ENCODE measurements at regions not wholly inside any gene's neighbourhood (a gene's known extent, or its start where the extent isn't known, plus 50 kb on each side); places are given as distances from the start of the nearest gene placed in this dataset.

- no peak for DNase-seq
These were observed 236.0 kb downstream of the ALX1 start for GRCh38 chr12:85516039-85516438.

GRCh38 chr12:85516667-85517325 lies 236.8 kb downstream of the ALX1 start:
- DNase-seq: no peak

- DNase-seq: no peak
These were observed 239.1 kb downstream of the ALX1 start for GRCh38 chr12:85519163-85519562.

GRCh38 chr12:85523197-85523596 lies 243.2 kb downstream of the ALX1 start:
- DNase-seq: no peak

GRCh38 chr12:85527192-85527591 lies 247.2 kb downstream of the ALX1 start:
- DNase-seq: no peak

GRCh38 chr12:85529896-85530295 lies 249.9 kb downstream of the ALX1 start:
- no peak for DNase-seq

- DNase-seq: no peak
These were observed 250.4 kb downstream of the ALX1 start for GRCh38 chr12:85530456-85530855.

GRCh38 chr12:85531341-85531740 lies 251.3 kb downstream of the ALX1 start:
- DNase-seq: no peak

- DNase-seq: no peak
These were observed 269.6 kb downstream of the ALX1 start for GRCh38 chr12:85549640-85550039.

- DNase-seq: no peak
These were observed 270.9 kb downstream of the ALX1 start for GRCh38 chr12:85550924-85551323.

GRCh38 chr12:85552461-85552860 lies 272.4 kb downstream of the ALX1 start:
- no peak for DNase-seq

- DNase-seq: no peak
These were observed 277.8 kb downstream of the ALX1 start for GRCh38 chr12:85557850-85558249.

- no peak for DNase-seq
These were observed 277.5 kb downstream of the RASSF9 start for GRCh38 chr12:85558684-85559083.

GRCh38 chr12:85559127-85559526 lies 277.1 kb downstream of the RASSF9 start:
- no peak for DNase-seq

GRCh38 chr12:85559536-85559935 lies 276.7 kb downstream of the RASSF9 start:
- DNase-seq: no peak

- DNase-seq: no peak
These were observed 273.4 kb downstream of the RASSF9 start for GRCh38 chr12:85562765-85563164.

GRCh38 chr12:85564786-85565185 lies 271.4 kb downstream of the RASSF9 start:
- DNase-seq: no peak

GRCh38 chr12:85568395-85569103 lies 267.7 kb downstream of the RASSF9 start:
- no peak for DNase-seq

- no peak for DNase-seq
These were observed 266.9 kb downstream of the RASSF9 start for GRCh38 chr12:85569261-85569660.

- no peak for DNase-seq
These were observed 263.3 kb downstream of the RASSF9 start for GRCh38 chr12:85572956-85573355.

GRCh38 chr12:85573635-85574214 lies 262.5 kb downstream of the RASSF9 start:
- no peak for DNase-seq

- DNase-seq: no peak
These were observed 261.9 kb downstream of the RASSF9 start for GRCh38 chr12:85574291-85574690.

- no peak for DNase-seq
These were observed 260.8 kb downstream of the RASSF9 start for GRCh38 chr12:85575120-85576096.
